GM12873 (cell line): ENCODE measurements at regions not wholly inside any gene's neighbourhood (a gene's known extent, or its start where the extent isn't known, plus 50 kb on each side); places are given as distances from the start of the nearest gene placed in this dataset.

Source experiments
- TF ChIP-seq, protein P1 (sequence below): IDR thresholded peaks from 2 replicates; pipeline ENCODE4 v1.5.1; 2012; ENCODE audit warnings: low read depth, mild to moderate bottlenecking, moderate library complexity, low read length, control low read depth; ENCODE audit not compliant: insufficient read depth; ENCODE audit errors: missing control alignments

DNA sequence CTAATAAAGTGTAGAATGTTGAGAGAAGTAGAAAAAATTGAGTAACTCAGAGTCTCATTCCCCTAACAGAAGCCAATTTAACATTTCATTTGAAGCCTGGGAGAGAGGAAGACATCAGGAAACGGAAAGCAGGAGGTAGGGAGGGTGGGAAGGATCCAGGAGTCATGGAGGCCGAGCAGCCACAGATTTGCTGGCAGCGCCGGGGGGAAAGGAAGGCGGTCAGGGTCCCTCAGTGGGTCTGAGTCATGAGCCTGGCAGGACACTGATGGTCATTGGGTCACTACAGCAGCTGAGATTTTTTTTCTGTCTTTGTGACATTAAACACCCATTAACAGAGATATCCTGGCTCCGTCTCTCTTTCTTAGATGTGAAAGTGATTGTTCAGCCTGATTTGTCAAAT, 248.1 kb downstream of the EFNB2 start:
- TF ChIP-seq, protein P1, sequence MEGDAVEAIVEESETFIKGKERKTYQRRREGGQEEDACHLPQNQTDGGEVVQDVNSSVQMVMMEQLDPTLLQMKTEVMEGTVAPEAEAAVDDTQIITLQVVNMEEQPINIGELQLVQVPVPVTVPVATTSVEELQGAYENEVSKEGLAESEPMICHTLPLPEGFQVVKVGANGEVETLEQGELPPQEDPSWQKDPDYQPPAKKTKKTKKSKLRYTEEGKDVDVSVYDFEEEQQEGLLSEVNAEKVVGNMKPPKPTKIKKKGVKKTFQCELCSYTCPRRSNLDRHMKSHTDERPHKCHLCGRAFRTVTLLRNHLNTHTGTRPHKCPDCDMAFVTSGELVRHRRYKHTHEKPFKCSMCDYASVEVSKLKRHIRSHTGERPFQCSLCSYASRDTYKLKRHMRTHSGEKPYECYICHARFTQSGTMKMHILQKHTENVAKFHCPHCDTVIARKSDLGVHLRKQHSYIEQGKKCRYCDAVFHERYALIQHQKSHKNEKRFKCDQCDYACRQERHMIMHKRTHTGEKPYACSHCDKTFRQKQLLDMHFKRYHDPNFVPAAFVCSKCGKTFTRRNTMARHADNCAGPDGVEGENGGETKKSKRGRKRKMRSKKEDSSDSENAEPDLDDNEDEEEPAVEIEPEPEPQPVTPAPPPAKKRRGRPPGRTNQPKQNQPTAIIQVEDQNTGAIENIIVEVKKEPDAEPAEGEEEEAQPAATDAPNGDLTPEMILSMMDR, result no peak

DNA sequence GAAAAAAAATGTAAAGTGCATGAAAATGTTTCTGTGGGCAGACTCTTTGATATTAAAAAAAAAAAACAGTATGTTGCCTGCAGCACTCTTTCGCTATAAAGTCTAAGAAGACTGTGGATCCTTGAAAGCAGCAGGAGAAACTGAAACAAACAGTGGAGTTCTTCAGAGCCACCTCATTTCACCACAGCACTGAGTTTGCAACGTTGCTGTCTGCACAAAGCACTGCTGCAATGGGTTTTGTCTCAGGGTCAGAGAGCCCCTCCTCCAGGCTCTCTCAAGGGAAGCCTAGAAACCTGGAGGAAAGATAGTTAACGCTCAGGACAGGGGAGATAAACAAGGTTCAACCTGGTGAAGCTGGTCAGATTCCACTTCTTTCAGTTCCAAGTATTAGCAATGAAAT, 248.7 kb downstream of the EFNB2 start:
- TF ChIP-seq, protein P1, result no peak

DNA sequence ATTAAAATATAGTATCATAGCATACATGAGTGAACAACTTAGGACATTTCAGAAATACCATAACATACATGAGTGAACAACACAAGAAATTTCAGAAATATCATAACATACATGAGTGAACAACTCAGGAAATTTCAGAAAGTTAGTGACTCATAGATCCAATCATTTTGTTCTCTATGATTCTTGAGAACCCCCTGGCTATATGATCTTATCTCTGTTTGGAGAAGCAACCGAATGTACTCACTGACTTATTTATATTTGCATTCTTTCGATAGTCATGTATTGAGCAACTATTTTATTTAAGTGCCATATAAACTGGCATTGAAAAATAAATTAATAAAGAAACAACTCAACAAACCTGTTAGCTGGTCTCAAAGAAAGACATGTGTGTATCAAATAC, 251.1 kb downstream of the EFNB2 start:
- TF ChIP-seq, protein P1, result no peak

DNA sequence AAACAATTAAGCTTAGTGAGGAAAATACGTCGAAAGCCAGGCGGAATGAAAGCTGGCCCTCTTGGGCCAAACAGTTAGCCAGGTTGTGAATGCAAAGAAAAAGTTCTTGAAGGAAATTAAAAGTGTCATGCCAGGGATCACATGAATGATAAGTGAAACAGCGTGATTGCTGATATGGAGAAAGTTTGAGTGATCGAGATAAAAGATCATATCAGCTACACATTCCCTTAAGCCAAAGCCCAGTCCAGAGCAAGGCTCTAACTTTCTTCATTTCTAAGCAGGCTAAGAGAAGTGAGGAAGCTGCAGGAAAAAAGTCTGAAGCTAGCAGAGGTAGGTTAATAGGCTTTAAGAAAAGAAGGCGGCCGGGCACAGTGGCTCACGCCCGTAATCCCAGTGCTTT, 254.0 kb downstream of the EFNB2 start:
- TF ChIP-seq, protein P1, result no peak

DNA sequence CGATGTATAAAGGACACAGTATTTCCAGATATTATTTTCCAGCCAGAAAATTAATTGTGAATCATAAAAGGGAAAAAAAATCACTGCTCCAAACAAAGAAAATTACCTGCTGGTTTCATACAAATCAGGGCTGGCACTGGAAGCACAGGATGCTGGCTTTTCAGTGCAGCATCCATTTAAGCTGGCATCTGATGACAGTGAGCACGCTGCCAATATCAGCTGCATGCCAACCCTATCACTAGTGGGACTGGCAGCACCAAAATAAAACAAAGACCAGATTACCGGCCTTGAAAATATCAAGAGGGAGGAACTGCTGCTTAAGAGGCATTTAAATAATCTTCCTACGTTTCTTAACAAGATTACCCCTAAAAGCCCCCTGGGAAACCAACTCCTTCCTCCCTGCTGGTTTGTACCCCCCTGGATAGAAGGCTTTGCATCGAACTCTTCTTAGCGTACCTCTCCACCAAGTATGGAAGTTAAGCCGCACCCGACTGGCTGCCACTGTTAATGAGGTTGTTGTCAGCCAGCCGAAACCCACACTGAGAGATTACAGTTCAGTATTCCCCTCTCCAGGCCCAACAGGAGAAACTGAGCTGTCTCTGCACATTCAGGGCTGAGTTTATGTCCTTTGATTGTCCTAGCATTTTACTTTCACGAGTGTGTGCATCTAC, 257.8 kb downstream of the EFNB2 start:
- TF ChIP-seq, protein P1, result no peak

DNA sequence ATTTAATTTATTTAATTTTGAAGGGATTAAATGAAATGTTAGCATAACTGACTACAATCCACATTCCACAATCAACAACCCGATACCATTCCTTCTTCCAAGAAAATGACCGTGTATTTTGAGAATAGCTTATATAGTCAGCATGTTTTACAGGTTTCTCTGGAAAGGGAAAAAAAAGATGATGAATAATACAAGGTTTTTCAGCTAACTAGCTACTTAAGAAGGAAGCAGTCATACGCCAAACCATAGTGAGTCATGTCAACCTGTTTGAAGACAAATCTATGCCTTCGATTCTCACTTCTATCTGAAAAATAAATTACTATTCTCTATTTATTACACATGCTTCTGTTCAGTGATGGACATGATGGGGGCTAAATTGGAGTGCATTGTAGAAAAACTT, 258.6 kb downstream of the EFNB2 start:
- TF ChIP-seq, protein P1, result no peak

DNA sequence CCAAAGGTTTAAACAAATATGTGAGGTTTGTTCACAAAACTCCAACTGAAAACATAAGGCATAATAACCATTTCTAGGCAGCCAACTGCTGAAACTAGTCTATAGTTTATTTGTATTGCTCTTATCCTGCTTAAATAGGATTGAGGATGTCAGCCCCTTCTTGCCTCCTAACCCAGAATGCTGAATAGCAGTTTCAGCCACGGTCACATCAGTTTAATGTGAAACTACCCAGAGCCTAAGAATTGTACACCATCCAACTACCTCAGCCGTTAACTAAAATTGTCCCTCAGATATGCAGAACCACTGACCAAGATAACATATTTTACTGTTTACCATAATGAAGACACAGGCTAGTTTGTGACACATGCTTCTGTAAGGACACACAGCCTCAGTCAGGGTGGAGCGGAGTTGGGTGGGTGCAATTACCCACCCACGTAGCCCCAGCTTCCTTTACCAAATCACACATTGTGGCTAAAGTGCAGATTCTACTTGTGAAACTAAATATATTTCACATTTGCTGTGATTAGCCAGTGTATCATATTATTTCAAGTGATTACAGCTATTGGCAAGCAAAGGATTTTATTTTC, 259.9 kb downstream of the EFNB2 start:
- TF ChIP-seq, protein P1, result no peak
